NT2/D1 (cell line): ENCODE measurements at regions not wholly inside any gene's neighbourhood (a gene's known extent, or its start where the extent isn't known, plus 50 kb on each side); places are given as distances from the start of the nearest gene placed in this dataset.

ENCODE experiments used
- YY1 ChIP-seq: IDR thresholded peaks from 2 replicates; pipeline ENCODE4 v1.6.1; 2011; ENCODE audit not compliant: insufficient read length, insufficient read depth
- ZNF274 ChIP-seq: IDR thresholded peaks from 2 replicates; pipeline ENCODE4 v1.6.1; 2011; ENCODE audit warnings: mild to moderate bottlenecking, low read depth, low read length

DNA sequence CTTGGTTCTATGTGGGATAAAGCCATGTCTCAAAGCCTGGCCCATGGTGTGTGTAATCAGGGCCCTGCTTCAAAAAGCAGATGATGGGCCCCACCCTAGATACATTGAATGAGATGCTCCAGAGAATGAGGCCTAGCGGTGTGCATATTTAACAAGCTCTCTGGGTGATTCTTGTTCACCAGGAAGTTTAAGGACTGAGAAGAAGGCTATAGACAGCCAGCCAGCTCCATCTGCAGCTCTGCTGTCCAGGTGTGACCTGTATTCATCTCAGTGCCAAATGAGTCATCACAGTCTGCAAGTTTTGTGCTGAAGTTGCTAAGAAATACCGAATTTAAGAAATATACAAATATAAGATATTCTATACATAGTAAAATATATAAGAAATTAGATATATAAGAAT is 182.0 kb upstream of the RUNX1 start:
- TF ChIP-seq ZNF274 (no peak), YY1 (no peak)
